ENCODE measurements at regions not wholly inside any gene's neighbourhood (a gene's known extent, or its start where the extent isn't known, plus 50 kb on each side); places are given as distances from the start of the nearest gene placed in this dataset.
"Not testable (repeated sequence)": the region's sequence is repeated elsewhere in the genome, so short reads cannot be mapped to it uniquely, and the experiment has no call there.

DNA sequence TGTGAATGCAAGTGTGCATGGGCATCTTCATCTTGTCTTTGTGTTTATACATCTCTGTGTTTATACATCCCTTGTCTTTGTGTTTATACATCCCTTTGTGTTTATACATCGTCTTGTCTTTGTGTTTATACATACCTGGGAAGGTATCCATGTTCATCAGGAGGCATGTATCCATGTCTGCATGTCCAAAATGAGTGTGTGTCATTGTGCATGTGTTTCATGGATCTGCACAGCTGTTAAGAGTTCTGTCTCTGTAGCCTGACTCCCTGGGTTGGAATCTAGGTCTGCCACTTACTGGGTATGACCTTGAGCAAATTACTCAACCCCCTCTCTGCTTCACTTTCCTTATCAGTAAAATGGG lies 50.1 kb upstream of the SIRPA start:
- no peak for DNase-seq

DNA sequence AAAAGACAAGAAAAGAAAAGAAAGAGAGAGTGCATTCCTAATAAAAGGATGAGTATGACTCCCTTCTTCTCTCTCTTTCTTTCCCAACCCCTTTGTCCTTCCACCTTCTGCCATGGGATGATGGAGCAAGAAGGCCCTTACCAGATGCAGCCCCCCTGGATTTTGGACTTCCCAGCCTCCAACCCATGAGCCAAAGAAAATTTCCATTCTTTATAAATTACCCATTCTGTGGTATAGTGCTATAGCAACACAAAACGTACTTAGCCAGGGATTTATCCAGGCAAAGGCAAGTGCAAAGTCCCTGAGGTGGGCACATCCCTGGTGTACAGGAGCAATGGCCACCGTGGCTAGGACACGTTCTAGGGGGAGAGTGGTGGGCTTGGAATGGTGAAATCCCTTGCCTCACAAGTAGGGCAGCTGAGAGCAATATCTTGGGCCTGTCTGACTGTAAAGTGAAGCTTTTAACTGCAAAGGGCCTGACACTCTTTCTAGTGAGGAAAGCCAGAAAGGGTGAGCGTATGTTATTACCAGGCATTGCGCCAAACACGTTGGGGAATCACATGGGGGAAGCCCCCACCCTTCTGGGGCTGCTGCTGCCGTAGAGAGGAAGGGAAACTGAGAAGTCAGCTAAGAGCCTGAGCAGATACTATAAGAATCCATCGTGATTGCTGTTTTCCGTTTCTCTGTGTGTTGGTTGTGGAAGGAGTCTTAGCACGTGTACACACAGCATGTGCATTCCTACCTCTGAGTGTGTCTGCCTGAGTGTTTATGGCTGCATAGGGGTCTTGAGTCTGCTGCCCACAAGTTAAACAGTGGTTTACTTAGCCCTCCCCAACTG lies 50.7 kb upstream of the SIRPA start:
- DNase-seq = peak; percentile 70 to 80

DNA sequence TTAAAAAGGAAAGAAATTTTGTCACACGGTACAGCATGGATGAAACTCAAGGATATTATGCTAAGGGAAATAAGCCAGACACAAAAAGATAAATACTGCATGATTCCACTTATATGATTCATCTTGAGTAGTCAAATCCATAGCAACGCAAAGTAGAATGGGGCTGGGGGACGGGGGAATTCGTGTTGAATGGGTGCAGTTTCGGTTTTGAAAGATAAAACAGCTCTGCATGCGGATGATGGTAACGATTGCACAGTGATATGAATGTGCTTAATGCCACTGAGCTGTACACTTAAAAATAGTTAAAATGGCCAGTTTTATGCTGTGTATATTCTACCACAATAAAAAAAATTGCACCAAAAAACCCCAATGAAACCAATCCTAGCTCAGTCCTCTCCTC lies 52.9 kb upstream of the SIRPA start:
- DNase-seq = no peak

DNA sequence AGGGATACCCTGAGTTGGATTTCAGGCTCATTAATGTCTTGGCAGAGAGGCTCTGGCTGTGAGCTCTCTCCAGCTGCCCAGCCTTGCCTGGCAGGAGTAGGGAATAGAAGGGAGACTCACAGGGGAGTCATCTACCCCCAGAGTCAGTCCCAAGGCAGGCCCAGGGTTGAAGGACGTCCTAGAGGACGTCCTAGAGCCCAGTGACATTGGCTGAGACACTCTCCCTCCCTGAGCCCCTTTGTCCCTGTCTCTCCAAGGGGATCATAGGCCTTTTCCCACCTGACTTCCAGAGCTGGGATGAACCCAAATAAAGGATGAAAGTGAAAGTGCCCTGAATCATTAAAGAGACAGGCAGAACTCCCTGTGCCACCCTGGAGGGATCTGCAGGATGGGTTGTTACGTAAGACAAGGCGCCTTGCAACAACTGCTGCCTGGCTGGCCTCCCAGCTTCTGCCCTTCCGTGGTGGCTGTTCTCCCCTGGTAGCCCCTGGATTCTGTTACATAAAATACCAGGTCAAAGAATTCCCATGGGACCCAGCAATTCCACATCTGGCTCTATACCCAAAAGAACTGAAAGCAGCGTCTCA lies 53.6 kb upstream of the SIRPA start:
- DNase-seq = peak; percentile 47 to 67

DNA sequence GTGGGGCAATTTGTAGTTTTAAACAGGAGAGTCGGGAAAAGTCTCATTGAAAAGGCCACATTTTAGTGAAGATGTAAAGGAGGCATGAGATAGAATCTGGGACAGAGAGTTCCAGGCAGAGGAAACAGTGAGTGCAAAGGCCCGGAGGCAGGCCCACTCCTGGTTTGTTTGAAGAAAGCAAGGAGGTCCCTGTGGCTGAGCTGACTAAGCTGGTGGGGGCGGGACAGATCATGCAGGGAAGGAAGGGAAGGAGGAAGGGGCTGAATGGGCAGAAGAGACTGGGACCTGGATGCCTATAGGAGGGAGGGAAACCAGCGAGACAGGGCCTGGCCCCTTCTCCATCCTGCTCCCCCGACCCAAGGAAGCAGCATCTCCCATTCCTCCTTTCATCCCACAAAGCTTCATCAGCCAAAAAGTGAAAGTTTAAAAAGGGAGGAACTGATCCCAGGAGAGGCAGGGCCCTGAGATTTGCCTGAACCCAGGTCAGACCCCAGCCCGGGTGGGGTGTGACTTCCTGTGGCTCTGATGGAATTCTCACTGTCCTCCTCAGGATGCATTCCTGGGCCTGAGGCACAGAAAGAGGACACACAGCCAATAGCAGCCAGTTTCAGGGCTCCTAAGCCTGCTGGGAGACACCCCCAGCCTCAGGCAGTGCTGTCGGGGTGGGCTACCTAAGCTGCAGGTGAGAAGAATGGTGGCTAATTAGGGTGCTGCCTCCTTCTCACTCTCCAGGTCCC lies 54.2 kb upstream of the SIRPA start:
- no peak for DNase-seq

DNA sequence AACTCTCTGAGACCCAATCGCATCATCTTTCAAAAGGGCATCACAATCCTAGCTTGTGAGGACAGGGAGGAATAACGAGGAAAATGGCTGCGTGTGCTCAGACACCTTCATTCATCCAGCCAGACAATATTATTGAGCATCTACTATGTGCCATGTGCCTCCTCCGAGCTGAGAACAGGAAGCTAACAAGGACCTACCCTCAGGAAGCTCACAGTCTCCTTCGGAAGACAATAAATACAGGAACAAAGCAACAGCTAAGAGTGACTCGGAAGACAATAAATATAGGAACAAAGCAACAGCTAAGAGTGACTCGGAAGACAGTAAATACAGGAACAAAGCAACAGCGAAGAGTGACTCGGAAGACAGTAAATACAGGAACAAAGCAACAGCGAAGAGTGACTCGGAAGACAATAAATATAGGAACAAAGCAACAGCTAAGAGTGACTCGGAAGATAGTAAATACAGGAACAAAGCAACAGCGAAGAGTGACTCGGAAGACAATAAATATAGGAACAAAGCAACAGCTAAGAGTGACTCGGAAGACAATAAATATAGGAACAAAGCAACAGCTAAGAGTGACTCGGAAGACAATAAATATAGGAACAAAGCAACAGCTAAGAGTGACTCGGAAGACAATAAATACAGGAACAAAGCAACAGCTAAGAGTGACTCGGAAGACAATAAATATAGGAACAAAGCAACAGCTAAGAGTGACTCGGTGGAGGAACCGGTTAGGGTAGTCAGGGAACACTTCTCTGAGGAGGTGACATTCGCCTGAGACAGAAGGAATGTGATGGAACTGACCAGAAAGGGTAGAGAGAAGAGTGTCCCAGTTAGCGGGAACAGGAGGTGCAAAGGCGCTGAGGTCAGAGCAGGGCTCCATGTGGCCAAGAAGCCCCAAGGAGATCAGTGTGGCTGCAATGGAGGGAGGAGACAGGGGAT lies 55.6 kb upstream of the SIRPA start:
- DNase-seq = not testable (repeated sequence)

DNA sequence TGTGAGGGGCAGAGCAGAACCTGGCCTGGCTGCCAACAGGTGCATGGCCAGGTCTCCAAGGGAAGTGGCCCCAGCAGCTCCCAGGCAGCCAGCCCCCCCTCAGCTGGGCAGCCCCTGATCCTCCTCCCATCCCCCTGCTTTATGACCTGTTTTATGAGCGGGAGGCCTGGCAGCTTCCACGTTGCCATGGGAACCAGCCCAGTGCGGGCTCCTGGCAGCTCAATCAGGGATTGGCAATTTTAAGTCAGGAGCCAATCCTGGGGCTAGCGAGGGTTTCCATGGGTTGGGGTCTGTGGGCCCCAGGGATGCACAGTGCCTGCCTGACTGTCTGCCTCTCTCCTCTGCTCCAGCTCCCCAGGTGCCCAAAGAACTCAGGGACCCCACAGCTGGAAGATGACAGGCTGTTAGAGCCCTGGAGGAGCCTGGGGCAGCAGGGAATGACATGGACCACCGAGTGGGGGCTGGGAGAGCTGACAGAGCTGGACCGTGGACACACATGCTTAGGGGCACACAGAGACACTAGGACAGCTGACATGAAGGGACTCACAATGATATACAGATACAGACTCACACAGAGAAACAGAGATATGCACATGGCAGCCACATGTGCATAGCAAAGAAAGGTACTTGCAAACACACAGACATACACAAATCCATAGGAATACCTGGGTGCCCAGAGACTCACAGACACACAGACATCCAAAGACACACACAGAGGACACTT lies 56.5 kb upstream of the SIRPA start:
- no peak for DNase-seq

DNA sequence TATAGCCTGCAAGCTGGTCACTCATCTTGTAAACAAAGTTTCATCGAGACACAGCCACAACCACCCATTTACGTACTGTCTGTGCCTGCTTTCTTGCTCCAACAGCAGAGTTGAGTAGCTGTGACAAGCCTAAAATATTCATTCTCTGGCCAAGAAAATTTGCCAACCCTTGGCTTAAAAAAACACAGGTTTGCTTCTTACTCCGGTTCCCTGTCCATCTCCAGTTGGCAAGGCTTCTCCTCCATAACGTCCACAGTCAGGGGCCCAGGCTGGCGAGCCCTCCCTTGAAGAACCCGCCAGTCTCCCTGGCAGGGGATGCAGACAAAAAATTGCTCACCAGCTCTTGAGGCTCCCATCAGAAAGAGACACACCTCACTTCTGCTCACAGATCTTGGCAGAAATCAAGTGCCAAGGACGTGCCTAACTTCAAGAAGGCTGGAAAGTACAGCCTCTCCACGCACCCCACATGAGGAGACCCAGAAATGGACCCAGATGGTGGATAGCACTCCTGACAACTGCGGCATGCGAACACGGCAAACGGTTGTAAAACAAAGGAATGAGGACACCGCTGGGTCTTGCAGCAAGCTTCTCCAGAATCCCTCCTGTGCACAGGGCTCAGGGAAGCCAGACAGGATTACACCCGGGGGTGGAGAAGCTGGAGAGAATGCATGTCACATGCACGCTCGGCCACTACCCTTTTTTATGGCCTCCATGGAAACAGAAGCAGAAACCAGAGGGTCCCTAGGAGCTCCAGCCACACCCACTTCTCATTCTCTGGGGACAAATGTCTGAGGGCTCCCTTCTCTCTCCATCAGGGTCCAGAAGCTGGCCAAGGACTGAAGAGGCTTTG lies 59.8 kb upstream of the SIRPA start:
- DNase-seq = no peak

DNA sequence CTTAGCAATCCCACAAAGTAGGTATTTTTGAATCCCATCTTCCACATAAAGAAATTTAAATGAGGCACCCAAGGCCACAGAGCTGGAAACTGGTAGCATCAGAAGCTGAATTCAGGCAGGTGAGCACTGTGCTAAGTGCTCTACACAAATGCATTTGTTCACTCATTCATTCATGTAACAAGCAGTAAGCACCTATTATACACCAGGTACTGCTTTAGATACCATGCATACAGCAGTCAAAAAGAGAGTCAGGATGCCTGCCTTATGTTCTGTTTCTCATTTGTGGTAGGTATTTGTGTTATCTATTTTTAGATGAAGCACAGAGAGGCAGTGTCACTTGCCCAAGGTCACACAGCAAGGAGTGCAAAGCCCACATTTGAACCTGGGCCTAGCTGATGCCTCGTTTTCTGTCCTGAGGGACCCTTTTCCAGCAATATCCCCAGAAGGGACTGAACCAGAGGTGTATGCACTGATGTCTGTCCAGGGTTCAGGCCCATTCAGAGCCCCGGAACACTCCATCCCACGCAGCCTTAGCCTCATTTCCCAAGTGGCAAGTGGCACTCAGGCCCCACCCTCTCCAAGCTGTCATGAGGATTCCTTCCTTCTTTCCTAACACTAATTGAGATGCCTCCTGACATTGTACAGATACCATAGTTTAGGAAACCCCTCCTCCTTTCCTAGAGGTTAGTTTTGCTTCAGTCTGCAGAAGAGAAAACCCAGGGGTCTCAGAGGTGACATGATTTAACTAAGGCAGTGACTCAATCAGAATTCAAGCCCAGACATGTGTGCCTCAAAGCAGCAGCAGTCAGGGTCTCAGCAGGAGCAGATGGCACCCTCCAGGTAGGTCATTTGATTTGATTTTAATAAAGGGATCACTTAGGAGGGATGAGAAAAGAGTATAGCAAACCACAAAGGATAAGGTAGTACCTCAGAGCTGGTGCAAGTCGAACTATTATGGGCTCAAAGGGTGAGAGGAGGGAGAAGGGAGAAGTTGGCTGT lies 61.2 kb upstream of the SIRPA start:
- no peak for DNase-seq

DNA sequence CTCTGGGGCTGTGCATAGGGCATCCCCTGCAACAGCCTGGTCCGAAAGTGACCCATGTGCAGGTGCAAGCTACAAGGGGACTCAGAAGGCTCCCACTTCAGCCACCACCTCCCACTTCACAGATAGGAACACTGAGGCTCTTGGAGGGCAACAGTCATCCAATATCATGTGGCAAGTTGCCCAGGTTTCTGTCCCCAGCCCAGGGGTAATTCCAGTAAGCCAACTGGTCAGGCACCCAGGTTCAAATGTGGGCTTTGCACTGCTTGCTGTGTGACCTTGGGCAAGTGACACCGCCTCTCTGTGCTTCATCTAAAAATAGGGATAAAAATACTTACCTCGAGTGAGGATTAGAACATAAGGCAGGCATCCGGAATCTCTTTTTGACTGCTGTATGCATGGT lies 62.0 kb upstream of the SIRPA start:
- no peak for DNase-seq

DNA sequence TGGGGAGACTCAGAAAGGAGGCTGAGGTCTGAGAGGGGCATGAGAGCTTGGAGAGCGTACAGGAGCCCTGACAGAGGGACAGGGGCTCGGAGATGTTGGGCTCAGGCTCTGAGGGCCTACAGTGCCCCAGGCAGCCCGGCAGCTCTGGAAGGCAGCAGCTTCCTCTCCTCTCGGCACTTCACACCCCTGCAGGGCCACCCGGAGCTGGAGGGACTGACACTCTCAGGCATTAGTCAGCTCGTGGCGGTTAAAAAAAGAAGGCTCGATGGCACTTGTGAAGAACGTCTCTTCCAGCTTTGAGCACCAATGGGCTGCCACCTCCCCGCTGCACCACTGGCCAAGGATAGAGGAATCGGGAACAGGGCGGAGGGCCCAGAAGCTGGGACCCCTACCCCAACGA lies 62.6 kb upstream of the SIRPA start:
- no peak for DNase-seq

DNA sequence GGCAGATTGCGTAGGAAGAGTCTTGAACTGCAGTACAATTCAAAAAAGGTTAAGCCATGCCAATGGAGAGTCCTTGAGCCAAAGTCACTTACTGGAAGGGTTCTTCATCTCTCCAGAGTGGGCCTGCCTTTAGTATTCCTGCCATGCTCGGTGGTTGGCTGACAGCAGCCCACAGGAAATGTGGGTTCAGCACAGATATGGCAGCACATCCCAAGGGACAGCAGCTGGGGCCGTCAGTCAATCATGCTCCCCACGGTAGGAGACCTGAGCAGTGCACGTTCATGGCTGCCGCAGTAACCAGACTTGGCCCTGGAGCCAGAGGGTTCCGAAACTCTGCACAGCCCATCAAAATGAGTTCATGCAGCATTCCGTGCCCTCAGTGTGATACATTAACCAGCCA lies 63.6 kb upstream of the SIRPA start:
- DNase-seq = no peak

DNA sequence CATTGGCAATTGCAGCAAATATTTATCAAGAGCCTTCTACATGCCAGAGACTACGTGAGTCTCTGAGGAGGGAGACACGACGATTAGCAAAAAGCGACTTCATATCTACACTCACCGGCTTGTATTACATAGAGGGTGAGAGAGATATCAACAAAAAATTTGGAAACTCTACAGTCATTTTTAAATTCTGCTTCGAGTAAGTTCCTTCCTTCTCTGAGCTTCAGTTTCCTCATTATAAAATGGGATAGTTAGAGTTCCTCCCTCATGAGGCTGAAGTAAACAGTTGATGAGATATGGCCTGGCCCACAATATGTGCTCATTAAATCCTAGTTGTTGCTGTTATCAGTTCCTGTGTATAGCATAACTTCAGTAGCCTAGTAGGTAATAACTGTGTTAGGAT lies 64.1 kb upstream of the SIRPA start:
- peak in 1 of 2 experiments; percentile 8 for DNase-seq

DNA sequence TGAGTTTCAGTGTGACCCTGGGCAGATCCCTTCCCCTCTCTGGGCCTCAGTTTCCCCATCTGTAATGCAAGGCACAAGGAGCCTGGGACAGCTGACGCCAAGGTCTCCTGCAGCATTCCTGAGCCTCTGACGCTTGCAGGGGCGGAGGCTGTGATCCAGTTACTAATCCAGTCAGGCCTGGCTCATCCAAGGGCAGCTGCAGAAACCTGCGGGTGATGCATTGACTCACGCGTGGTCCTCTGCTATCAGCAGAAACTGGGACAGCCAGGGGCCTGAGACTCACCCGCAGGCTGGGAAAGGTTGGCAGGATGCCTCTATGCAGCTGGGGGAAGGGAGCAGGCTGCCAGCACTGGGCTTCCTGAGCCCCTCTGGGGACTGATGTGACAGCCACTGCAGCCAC lies 65.0 kb upstream of the SIRPA start:
- no peak for DNase-seq

DNA sequence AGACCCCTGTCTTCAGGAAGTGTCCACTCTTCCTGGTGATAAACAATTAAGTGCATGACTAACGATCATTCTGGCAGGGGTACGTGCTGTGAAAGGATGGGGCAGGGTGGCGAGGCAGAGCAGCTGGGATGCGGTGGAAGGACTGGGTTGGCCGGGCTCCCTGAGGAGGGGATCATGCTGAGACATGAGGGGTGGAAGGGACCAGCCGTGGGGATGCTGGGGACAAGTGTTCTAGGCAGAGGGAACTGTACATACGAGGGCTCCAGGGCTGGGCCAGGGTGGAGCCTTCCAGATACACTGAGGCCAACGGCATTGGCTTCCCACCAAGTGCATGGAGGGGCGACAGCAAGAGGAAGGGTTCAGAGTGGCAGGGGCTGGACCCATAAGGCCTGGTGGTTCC lies 65.7 kb upstream of the SIRPA start:
- DNase-seq = no peak

DNA sequence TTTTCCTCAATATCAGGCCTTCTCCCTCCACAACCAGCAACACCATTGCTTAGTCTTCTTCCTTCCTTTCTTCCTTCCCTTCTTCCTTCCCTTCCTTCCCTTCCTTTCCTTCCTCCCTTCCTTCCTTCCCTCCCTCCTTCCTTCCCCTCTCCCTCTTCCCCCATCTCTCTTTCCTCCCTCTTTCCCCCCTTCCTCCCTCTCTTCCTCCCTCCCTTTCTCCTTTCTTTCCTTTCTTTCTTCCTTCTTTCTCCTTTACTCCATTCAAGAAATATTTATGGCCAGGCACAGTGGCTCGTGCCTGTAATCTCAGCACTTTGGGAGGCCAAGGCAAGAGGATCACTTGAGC lies 66.4 kb upstream of the SIRPA start:
- DNase-seq = no peak

DNA sequence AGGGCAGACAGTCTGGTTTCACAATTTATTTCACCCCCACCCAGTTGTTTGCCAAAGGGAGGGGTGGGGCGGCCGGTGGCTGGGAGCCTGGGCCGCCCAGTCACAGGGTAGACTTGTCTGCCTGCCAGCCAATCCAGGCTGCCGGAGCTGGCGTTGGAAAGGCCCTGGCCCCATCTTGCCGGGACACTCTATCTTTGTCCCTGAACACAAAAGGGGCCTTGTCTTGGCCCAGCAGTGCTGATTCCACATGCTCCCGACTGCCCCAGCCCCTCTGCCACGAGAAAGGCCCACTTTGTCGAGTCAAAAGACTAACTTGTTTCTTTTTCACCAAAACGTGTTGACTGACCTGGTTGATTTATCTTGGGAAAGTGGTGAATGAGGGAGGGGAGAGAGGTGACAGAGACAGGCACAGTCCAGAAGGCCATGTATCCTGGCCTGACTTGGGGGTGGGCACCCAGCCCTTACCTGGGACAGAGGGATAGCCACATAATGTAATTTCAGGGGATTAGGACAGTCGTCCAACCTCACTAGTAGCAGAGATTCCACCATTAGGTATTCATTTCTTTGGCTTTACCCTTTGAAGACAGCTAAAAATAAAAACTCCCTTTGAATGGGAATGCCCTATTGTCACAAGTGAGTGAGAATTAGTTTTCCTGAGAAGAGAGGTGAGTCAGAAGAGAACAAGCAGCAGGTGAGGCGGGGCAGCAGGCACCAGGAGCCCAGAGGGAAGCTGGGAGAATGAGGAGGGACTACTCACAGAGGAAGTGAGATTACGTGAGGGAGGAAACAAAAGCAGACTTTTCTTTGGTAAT lies 67.0 kb upstream of the SIRPA start:
- DNase-seq = no peak

DNA sequence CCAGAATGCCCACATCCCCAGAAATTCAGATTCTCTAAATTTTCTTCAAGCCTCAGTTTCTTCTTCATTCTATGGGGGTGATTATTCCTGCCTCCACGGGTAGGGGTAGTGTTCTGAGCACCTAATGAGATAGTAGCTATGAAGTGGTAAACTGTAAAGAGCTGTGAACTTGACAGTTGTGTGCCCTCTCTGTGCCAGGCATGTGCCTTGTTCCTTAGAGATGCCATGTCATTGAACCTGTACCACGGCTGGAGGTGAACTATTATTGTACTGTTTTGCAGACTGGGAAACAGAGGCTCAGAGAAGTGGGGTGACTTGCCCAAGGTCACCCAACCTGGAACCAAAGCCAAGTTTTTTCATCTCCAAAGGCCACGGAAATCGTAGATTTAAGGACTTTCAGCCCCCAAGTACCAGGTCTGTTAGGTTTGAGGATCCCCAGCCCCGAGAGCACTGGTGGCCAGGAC lies 67.7 kb upstream of the SIRPA start:
- no peak for DNase-seq

DNA sequence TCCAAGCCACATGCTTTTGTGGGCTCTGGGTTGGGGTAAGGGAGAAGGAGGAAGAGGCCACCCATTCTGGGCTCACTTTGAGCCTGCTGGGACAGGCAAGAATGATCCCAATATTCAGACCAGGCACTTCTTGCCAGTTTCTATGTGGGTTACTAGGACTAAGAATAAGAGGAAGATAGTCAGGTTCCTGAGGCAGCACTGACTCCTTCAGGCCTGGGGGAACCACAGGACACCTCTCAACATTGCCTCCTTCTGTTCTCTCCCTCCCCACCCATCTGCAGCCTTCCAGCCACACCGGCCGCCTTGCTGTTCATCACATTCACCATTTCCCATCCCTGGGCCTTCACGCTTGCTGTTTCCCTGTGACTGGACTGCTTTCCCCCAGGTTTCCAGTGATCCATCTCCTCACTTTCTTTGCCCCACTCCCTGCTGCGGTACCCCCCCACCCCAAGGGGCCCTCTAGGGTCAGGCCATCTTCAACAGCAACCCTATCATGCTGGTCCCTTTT lies 69.2 kb upstream of the SIRPA start:
- DNase-seq = peak; percentile 9 to 27

Data from AML-193 (cell line).